Ishikawa (cell line): ENCODE measurements at regions not wholly inside any gene's neighbourhood (a gene's known extent, or its start where the extent isn't known, plus 50 kb on each side); places are given as distances from the start of the nearest gene placed in this dataset.

ENCODE experiments used
- CEBPB ChIP-seq: IDR thresholded peaks from 2 replicates; pipeline ENCODE4 v1.6.1; 2012
- CREB1 ChIP-seq: IDR thresholded peaks from 2 replicates; pipeline ENCODE4 v1.6.1; 2012; ENCODE audit warnings: low read depth
- EGR1 ChIP-seq: IDR thresholded peaks from 2 replicates; pipeline ENCODE4 v1.6.1; 2012
- EP300 ChIP-seq: IDR thresholded peaks from 2 replicates; pipeline ENCODE4 v1.6.1; 2012; ENCODE audit warnings: borderline replicate concordance
- FOXM1 ChIP-seq: IDR thresholded peaks from 2 replicates; pipeline ENCODE4 v1.6.1; 2012; ENCODE audit warnings: low read depth, borderline replicate concordance
- MAX ChIP-seq: IDR thresholded peaks from 2 replicates; pipeline ENCODE4 v1.6.1; 2012
- NFIC ChIP-seq: IDR thresholded peaks from 2 replicates; pipeline ENCODE4 v1.6.1; 2012
- RAD21 ChIP-seq: IDR thresholded peaks from 2 replicates; pipeline ENCODE4 v1.6.1; 2012; ENCODE audit warnings: low read depth
- REST ChIP-seq: IDR thresholded peaks from 2 replicates; pipeline ENCODE4 v1.6.1; 2012; ENCODE audit warnings: low read depth, mild to moderate bottlenecking
- TAF1 ChIP-seq: IDR thresholded peaks from 2 replicates; pipeline ENCODE4 v1.6.1; 2012; ENCODE audit warnings: low read depth, mild to moderate bottlenecking
- TCF12 ChIP-seq: IDR thresholded peaks from 2 replicates; pipeline ENCODE4 v1.6.1; 2012; ENCODE audit warnings: low read depth
- TEAD4 ChIP-seq: IDR thresholded peaks from 2 replicates; pipeline ENCODE4 v1.6.1; 2012
- USF1 ChIP-seq: IDR thresholded peaks from 2 replicates; pipeline ENCODE4 v1.6.1; 2012
- YY1 ChIP-seq: IDR thresholded peaks from 2 replicates; pipeline ENCODE4 v1.6.1; 2012; ENCODE audit warnings: low read depth
- ZBTB7A ChIP-seq: IDR thresholded peaks from 2 replicates; pipeline ENCODE4 v1.6.1; 2012; ENCODE audit warnings: low read depth

GRCh38 chr2:60247471-60247870 is 306.0 kb downstream of the BCL11A start:
- TF ChIP-seq ZBTB7A (no peak), TAF1 (no peak), CREB1 (no peak), TEAD4 (no peak), NFIC (no peak), EP300 (no peak), REST (no peak), USF1 (no peak), EGR1 (no peak), CEBPB (no peak), YY1 (no peak), RAD21 (no peak), MAX (no peak), FOXM1 (no peak), TCF12 (no peak)

- TF ChIP-seq REST (no peak), TCF12 (no peak), TAF1 (no peak), MAX (no peak), RAD21 (no peak), ZBTB7A (no peak), EP300 (no peak), TEAD4 (no peak), EGR1 (no peak), FOXM1 (no peak), CEBPB (no peak), USF1 (no peak), CREB1 (no peak), YY1 (no peak)
Observed at GRCh38 chr2:60246583-60246982, 306.9 kb downstream of the BCL11A start.

- TF ChIP-seq EGR1 (no peak), CREB1 (no peak), YY1 (no peak), MAX (no peak), REST (no peak), CEBPB (no peak), TAF1 (no peak), RAD21 (no peak), EP300 (no peak), NFIC (no peak), USF1 (no peak), TEAD4 (no peak), TCF12 (no peak), FOXM1 (no peak), ZBTB7A (no peak)
Observed at GRCh38 chr2:60234274-60234986, 319.0 kb downstream of the BCL11A start.
